Right lung (tissue), 2 donors: ENCODE measurements at regions not wholly inside any gene's neighbourhood (a gene's known extent, or its start where the extent isn't known, plus 50 kb on each side); places are given as distances from the start of the nearest gene placed in this dataset.

ENCODE experiments used
- DNase-seq, 2 donors: peaks; one replicate each; pipeline ENCODE4 v3.0.0-alpha.2; 2013

- no peak for DNase-seq
These were observed 131.8 kb upstream of the MCTP2 start for GRCh38 chr15:94099574-94099960.

- no peak for DNase-seq
These were observed 132.3 kb upstream of the MCTP2 start for GRCh38 chr15:94098921-94099573.

- DNase-seq, result no peak
These were observed 133.8 kb upstream of the MCTP2 start for GRCh38 chr15:94097552-94097951.

- DNase-seq, result no peak
These were observed 137.1 kb upstream of the MCTP2 start for GRCh38 chr15:94094310-94094709.

- DNase-seq, result no peak
These were observed 145.0 kb upstream of the MCTP2 start for GRCh38 chr15:94086341-94086740.

GRCh38 chr15:94083467-94084052 lies 147.8 kb upstream of the MCTP2 start:
- DNase-seq, result no peak

GRCh38 chr15:94081829-94082228 lies 149.5 kb upstream of the MCTP2 start:
- DNase-seq, result no peak

GRCh38 chr15:94080989-94081605 lies 150.3 kb upstream of the MCTP2 start:
- no peak for DNase-seq

- DNase-seq, result no peak
These were observed 150.9 kb upstream of the MCTP2 start for GRCh38 chr15:94080416-94080815.

- no peak for DNase-seq
These were observed 151.4 kb upstream of the MCTP2 start for GRCh38 chr15:94079968-94080367.

- DNase-seq, result no peak
These were observed 151.9 kb upstream of the MCTP2 start for GRCh38 chr15:94079459-94079858.

- no peak for DNase-seq
These were observed 153.4 kb upstream of the MCTP2 start for GRCh38 chr15:94077938-94078337.

- DNase-seq, result no peak
These were observed 156.0 kb upstream of the MCTP2 start for GRCh38 chr15:94075349-94075748.

GRCh38 chr15:94070356-94071295 lies 160.7 kb upstream of the MCTP2 start:
- no peak for DNase-seq

- no peak for DNase-seq
These were observed 161.5 kb upstream of the MCTP2 start for GRCh38 chr15:94069844-94070243.

GRCh38 chr15:94066811-94067210 lies 164.6 kb upstream of the MCTP2 start:
- no peak for DNase-seq

- DNase-seq, result no peak
These were observed 165.3 kb upstream of the MCTP2 start for GRCh38 chr15:94066046-94066445.

GRCh38 chr15:94064676-94065313 lies 166.6 kb upstream of the MCTP2 start:
- DNase-seq, result no peak

- no peak for DNase-seq
These were observed 170.3 kb upstream of the MCTP2 start for GRCh38 chr15:94061041-94061440.

- DNase-seq, result no peak
These were observed 172.3 kb upstream of the MCTP2 start for GRCh38 chr15:94059013-94059587.

- no peak for DNase-seq
These were observed 174.1 kb upstream of the MCTP2 start for GRCh38 chr15:94057305-94057704.

- no peak for DNase-seq
These were observed 175.0 kb upstream of the MCTP2 start for GRCh38 chr15:94056314-94056713.
